ENCODE measurements at regions not wholly inside any gene's neighbourhood (a gene's known extent, or its start where the extent isn't known, plus 50 kb on each side); places are given as distances from the start of the nearest gene placed in this dataset.

- H3K4me3 ChIP-seq (ENCODE audit: low read depth, low read length), result no peak overlapping the region
- peak; percentile 65 for DNase-seq (ENCODE audit: low read depth)
- TF ChIP-seq MAX (IDR thresholded peaks at IDR 0.05; ENCODE audit: low read depth, low read length), result no peak
- TF ChIP-seq POLR2A (IDR thresholded peaks at IDR 0.05; ENCODE audit: extremely low read depth, insufficient read length), result no peak
- no peak for TF ChIP-seq MYC (IDR thresholded peaks at IDR 0.05; ENCODE audit: low read depth, low read length)
- TF ChIP-seq CTCF (IDR thresholded peaks at IDR 0.05; ENCODE audit: low read depth, low read length), result peak; percentile 54
Observed at GRCh38 chr5:162209005-162209605, 141.5 kb downstream of the GABRG2 start.

- H3K4me3 ChIP-seq (ENCODE audit: low read depth, low read length), result no peak overlapping the region
- TF ChIP-seq CTCF (IDR thresholded peaks at IDR 0.05; ENCODE audit: low read depth, low read length) (no peak), POLR2A (IDR thresholded peaks at IDR 0.05; ENCODE audit: extremely low read depth, insufficient read length) (no peak), MYC (IDR thresholded peaks at IDR 0.05; ENCODE audit: low read depth, low read length) (no peak), MAX (IDR thresholded peaks at IDR 0.05; ENCODE audit: low read depth, low read length) (no peak)
- DNase-seq (ENCODE audit: low read depth), result no peak
Observed at GRCh38 chr5:162214551-162214950, 147.0 kb downstream of the GABRG2 start.

GRCh38 chr5:162217037-162217436, 149.5 kb downstream of the GABRG2 start:
- DNase-seq (ENCODE audit: low read depth), result no peak
- TF ChIP-seq MAX (IDR thresholded peaks at IDR 0.05; ENCODE audit: low read depth, low read length), result no peak
- no peak for TF ChIP-seq POLR2A (IDR thresholded peaks at IDR 0.05; ENCODE audit: extremely low read depth, insufficient read length)
- TF ChIP-seq MYC (IDR thresholded peaks at IDR 0.05; ENCODE audit: low read depth, low read length), result no peak
- TF ChIP-seq CTCF (IDR thresholded peaks at IDR 0.05; ENCODE audit: low read depth, low read length), result no peak
- H3K4me3 ChIP-seq (ENCODE audit: low read depth, low read length), result no peak overlapping the region

GRCh38 chr5:162221910-162222309, 154.3 kb downstream of the GABRG2 start:
- TF ChIP-seq POLR2A (IDR thresholded peaks at IDR 0.05; ENCODE audit: extremely low read depth, insufficient read length) (no peak), MAX (IDR thresholded peaks at IDR 0.05; ENCODE audit: low read depth, low read length) (no peak), MYC (IDR thresholded peaks at IDR 0.05; ENCODE audit: low read depth, low read length) (no peak), CTCF (IDR thresholded peaks at IDR 0.05; ENCODE audit: low read depth, low read length) (no peak)
- H3K4me3 ChIP-seq (ENCODE audit: low read depth, low read length), result no peak overlapping the region
- DNase-seq (ENCODE audit: low read depth), result no peak

- DNase-seq (ENCODE audit: low read depth), result peak; percentile 19
- no peak for TF ChIP-seq MYC (IDR thresholded peaks at IDR 0.05; ENCODE audit: low read depth, low read length)
- TF ChIP-seq CTCF (IDR thresholded peaks at IDR 0.05; ENCODE audit: low read depth, low read length), result peak; percentile 4
Observed at GRCh38 chr5:162227075-162227474, 159.5 kb downstream of the GABRG2 start.

GRCh38 chr5:162230348-162230747, 162.8 kb downstream of the GABRG2 start:
- TF ChIP-seq MYC (IDR thresholded peaks at IDR 0.05; ENCODE audit: low read depth, low read length) (no peak), CTCF (IDR thresholded peaks at IDR 0.05; ENCODE audit: low read depth, low read length) (no peak), POLR2A (IDR thresholded peaks at IDR 0.05; ENCODE audit: extremely low read depth, insufficient read length) (no peak), MAX (IDR thresholded peaks at IDR 0.05; ENCODE audit: low read depth, low read length) (no peak)
- no peak overlapping the region for H3K4me3 ChIP-seq (ENCODE audit: low read depth, low read length)
- DNase-seq (ENCODE audit: low read depth), result no peak

More at GRCh38 chr5:162227075-162227474, 159.5 kb downstream of the GABRG2 start:
- no peak overlapping the region for H3K4me3 ChIP-seq (ENCODE audit: low read depth, low read length)

Measured in NB4 (cell line).